Hematopoietic multipotent progenitor cell treated with erythropoietin and hydrocortisone succinate and interleukin-3 and kit ligand, for 4 days (in vitro differentiated cells): ENCODE measurements at regions not wholly inside any gene's neighbourhood (a gene's known extent, or its start where the extent isn't known, plus 50 kb on each side); places are given as distances from the start of the nearest gene placed in this dataset.

ENCODE experiments used
- DNase-seq: peaks from one replicate; pipeline ENCODE4 v3.0.0-alpha.2; 2015

- no peak for DNase-seq
Measured at GRCh38 chr3:72338082-72338941, 509.9 kb downstream of the SHQ1 start.

- peak; percentile 34 for DNase-seq
Measured at GRCh38 chr3:72337480-72337855, 510.8 kb downstream of the SHQ1 start.

GRCh38 chr3:72336821-72337479, 511.3 kb downstream of the SHQ1 start:
- DNase-seq, result peak; percentile 91

GRCh38 chr3:72336114-72336651, 512.1 kb downstream of the SHQ1 start:
- no peak for DNase-seq

- DNase-seq, result no peak
Measured at GRCh38 chr3:72335458-72336095, 512.7 kb downstream of the SHQ1 start.

- DNase-seq, result no peak
Measured at GRCh38 chr3:72334681-72335457, 513.4 kb downstream of the SHQ1 start.

- no peak for DNase-seq
Measured at GRCh38 chr3:72332689-72333088, 515.6 kb downstream of the SHQ1 start.

GRCh38 chr3:72332036-72332435, 516.2 kb downstream of the SHQ1 start:
- no peak for DNase-seq

GRCh38 chr3:72331076-72331475, 517.2 kb downstream of the SHQ1 start:
- no peak for DNase-seq

- peak; percentile 44 for DNase-seq
Measured at GRCh38 chr3:72329354-72329753, 518.9 kb downstream of the SHQ1 start.

- DNase-seq, result no peak
Measured at GRCh38 chr3:72328755-72329277, 519.4 kb downstream of the SHQ1 start.

- DNase-seq, result no peak
Measured at GRCh38 chr3:72327008-72327407, 521.2 kb downstream of the SHQ1 start.

GRCh38 chr3:72324253-72324811, 523.9 kb downstream of the SHQ1 start:
- DNase-seq, result no peak

- no peak for DNase-seq
Measured at GRCh38 chr3:72323773-72324172, 524.5 kb downstream of the SHQ1 start.

GRCh38 chr3:72322264-72322976, 525.8 kb downstream of the SHQ1 start:
- DNase-seq, result peak; percentile 68

- DNase-seq, result no peak
Measured at GRCh38 chr3:72320955-72321303, 527.3 kb downstream of the SHQ1 start.

GRCh38 chr3:72320095-72320954, 527.9 kb downstream of the SHQ1 start:
- DNase-seq, result no peak

- DNase-seq, result peak; percentile 79
Measured at GRCh38 chr3:72319194-72320094, 528.8 kb downstream of the SHQ1 start.

GRCh38 chr3:72318504-72319193, 529.6 kb downstream of the SHQ1 start:
- peak; percentile 47 for DNase-seq
